ENCODE measurements at regions not wholly inside any gene's neighbourhood (a gene's known extent, or its start where the extent isn't known, plus 50 kb on each side); places are given as distances from the start of the nearest gene placed in this dataset.

DNA sequence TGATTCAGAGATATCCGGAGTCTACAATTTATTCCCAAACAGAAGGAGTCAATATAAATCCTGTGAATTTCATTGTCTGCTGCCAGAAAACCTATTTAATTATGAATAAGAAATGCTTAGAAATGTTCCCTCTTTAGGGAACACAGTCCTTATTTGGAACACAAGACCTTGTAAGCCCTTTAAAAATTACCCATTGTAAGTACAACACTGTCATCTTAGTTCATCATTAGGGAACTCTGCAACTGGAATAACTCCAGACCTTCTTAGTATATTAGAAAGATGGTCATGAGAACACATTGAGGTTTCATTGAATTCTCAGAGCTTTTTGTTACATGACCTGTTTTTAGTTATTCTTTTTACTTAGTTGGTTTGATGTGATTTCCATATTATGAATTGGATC lies 548.5 kb upstream of the KLF12 start:
- Mint-ChIP-seq H3K9me3 (no peaks in the 10 kb centered on the region), H3K36me3 (ENCODE audit: low read depth) (no peaks in the 10 kb centered on the region), H3K27ac (no peak overlapping the region), H3K27me3 (no peaks in the 10 kb centered on the region), H3K4me3 (no peak overlapping the region), H3K4me1 (no peaks in the 10 kb centered on the region)
- intact Hi-C loops (cut with micrococcal nuclease) = no loop called here
- no peak for DNase-seq

- H3K36me3 Mint-ChIP-seq (ENCODE audit: low read depth) = no peaks in the 10 kb centered on the region
- DNase-seq = no peak
- no peak overlapping the region for H3K27ac Mint-ChIP-seq
- H3K4me3 Mint-ChIP-seq = no peak overlapping the region
- no peaks in the 10 kb centered on the region for H3K9me3 Mint-ChIP-seq
- no peaks in the 10 kb centered on the region for H3K4me1 Mint-ChIP-seq
- intact Hi-C loops (cut with micrococcal nuclease) = no loop called here
- peaks cover 2% of the 10 kb centered on the region for H3K27me3 Mint-ChIP-seq
These were observed 547.7 kb upstream of the KLF12 start for GRCh38 chr13:74681891-74682290.

- Mint-ChIP-seq H3K4me3 (no peak overlapping the region), H3K27ac (no peak overlapping the region), H3K4me1 (no peaks in the 10 kb centered on the region), H3K36me3 (ENCODE audit: low read depth) (no peaks in the 10 kb centered on the region), H3K9me3 (no peaks in the 10 kb centered on the region), H3K27me3 (peaks cover 2% of the 10 kb centered on the region)
- no peak for DNase-seq
- intact Hi-C loops (cut with micrococcal nuclease) = no loop called here
These were observed 544.2 kb upstream of the KLF12 start for GRCh38 chr13:74678308-74678965.

GRCh38 chr13:74675972-74676371 lies 541.8 kb upstream of the KLF12 start:
- no peaks in the 10 kb centered on the region for H3K36me3 Mint-ChIP-seq (ENCODE audit: low read depth)
- no peak overlapping the region for H3K4me3 Mint-ChIP-seq
- H3K4me1 Mint-ChIP-seq = no peaks in the 10 kb centered on the region
- peaks cover 2% of the 10 kb centered on the region for H3K27me3 Mint-ChIP-seq
- DNase-seq = no peak
- intact Hi-C loops (cut with micrococcal nuclease) = no loop called here
- H3K27ac Mint-ChIP-seq = no peak overlapping the region
- no peaks in the 10 kb centered on the region for H3K9me3 Mint-ChIP-seq

- intact Hi-C loops (cut with micrococcal nuclease) = no loop called here
- no peaks in the 10 kb centered on the region for H3K4me1 Mint-ChIP-seq
- no peaks in the 10 kb centered on the region for H3K9me3 Mint-ChIP-seq
- no peak overlapping the region for H3K4me3 Mint-ChIP-seq
- no peak overlapping the region for H3K27ac Mint-ChIP-seq
- H3K36me3 Mint-ChIP-seq (ENCODE audit: low read depth) = no peaks in the 10 kb centered on the region
- DNase-seq = no peak
- H3K27me3 Mint-ChIP-seq = peaks cover 2% of the 10 kb centered on the region
These were observed 541.0 kb upstream of the KLF12 start for GRCh38 chr13:74675182-74675581.

- Mint-ChIP-seq H3K4me1 (no peaks in the 10 kb centered on the region), H3K27me3 (peaks cover 2% of the 10 kb centered on the region), H3K4me3 (no peak overlapping the region), H3K36me3 (ENCODE audit: low read depth) (no peaks in the 10 kb centered on the region), H3K9me3 (no peaks in the 10 kb centered on the region), H3K27ac (no peak overlapping the region)
- intact Hi-C loops (cut with micrococcal nuclease) = no loop called here
- DNase-seq = no peak
These were observed 540.5 kb upstream of the KLF12 start for GRCh38 chr13:74674720-74675119.

DNA sequence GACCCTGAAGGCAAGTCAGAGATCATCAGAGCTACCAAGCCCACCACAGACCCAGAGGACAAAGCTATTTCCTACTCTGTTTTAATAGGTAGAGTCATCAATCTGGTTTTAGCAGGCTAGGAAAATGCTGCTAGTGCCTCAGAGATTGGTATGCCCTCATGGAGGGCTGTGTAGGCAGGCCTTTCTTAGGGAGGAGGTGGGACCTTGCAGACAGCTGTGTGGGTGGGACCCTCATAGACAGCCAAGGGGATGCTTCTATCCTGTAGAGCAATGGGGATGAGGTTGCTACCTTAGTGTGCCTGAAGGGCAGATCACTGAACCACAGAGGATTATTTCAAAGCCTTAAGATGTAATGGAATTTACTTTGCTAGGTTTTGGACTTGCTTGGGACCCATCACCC lies 534.9 kb upstream of the KLF12 start:
- Mint-ChIP-seq H3K9me3 (no peaks in the 10 kb centered on the region), H3K27me3 (no peaks in the 10 kb centered on the region), H3K4me3 (no peak overlapping the region), H3K36me3 (ENCODE audit: low read depth) (no peaks in the 10 kb centered on the region), H3K27ac (no peak overlapping the region), H3K4me1 (no peaks in the 10 kb centered on the region)
- DNase-seq = no peak
- intact Hi-C loops (cut with micrococcal nuclease) = no loop called here

GRCh38 chr13:74667656-74668203 lies 533.5 kb upstream of the KLF12 start:
- H3K4me3 Mint-ChIP-seq = no peak overlapping the region
- no peaks in the 10 kb centered on the region for H3K9me3 Mint-ChIP-seq
- no peak for DNase-seq
- H3K27ac Mint-ChIP-seq = no peak overlapping the region
- no peaks in the 10 kb centered on the region for H3K27me3 Mint-ChIP-seq
- H3K4me1 Mint-ChIP-seq = no peaks in the 10 kb centered on the region
- H3K36me3 Mint-ChIP-seq (ENCODE audit: low read depth) = no peaks in the 10 kb centered on the region
- intact Hi-C loops (cut with micrococcal nuclease) = no loop called here

- intact Hi-C loops (cut with micrococcal nuclease) = no loop called here
- no peaks in the 10 kb centered on the region for H3K9me3 Mint-ChIP-seq
- DNase-seq = no peak
- no peak overlapping the region for H3K27ac Mint-ChIP-seq
- H3K4me1 Mint-ChIP-seq = no peaks in the 10 kb centered on the region
- no peak overlapping the region for H3K4me3 Mint-ChIP-seq
- no peaks in the 10 kb centered on the region for H3K36me3 Mint-ChIP-seq (ENCODE audit: low read depth)
- H3K27me3 Mint-ChIP-seq = no peaks in the 10 kb centered on the region
These were observed 528.7 kb upstream of the KLF12 start for GRCh38 chr13:74662905-74663304.

DNA sequence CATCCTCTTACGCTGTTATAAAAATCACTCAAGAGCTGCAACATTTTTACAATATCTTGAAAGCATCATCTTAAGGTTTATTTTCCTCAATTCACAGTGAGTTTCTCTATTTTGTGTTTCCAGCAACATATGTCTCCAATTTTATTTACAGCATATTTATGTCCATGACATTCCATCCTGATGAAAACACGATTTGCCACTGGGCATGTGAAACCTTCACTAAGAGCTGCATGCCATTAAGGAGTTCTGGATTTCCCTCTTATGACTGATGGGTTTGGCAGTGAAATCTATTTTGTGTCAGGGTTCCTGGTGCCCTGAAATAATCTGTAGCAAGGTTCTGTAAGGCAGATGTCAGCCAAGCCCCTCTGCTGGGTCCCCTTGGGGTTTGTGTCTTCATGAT lies 527.6 kb upstream of the KLF12 start:
- no peak overlapping the region for H3K4me3 Mint-ChIP-seq
- no peak overlapping the region for H3K27ac Mint-ChIP-seq
- H3K27me3 Mint-ChIP-seq = no peaks in the 10 kb centered on the region
- H3K4me1 Mint-ChIP-seq = no peaks in the 10 kb centered on the region
- no peak for DNase-seq
- intact Hi-C loops (cut with micrococcal nuclease) = no loop called here
- no peaks in the 10 kb centered on the region for H3K9me3 Mint-ChIP-seq
- no peaks in the 10 kb centered on the region for H3K36me3 Mint-ChIP-seq (ENCODE audit: low read depth)

DNA sequence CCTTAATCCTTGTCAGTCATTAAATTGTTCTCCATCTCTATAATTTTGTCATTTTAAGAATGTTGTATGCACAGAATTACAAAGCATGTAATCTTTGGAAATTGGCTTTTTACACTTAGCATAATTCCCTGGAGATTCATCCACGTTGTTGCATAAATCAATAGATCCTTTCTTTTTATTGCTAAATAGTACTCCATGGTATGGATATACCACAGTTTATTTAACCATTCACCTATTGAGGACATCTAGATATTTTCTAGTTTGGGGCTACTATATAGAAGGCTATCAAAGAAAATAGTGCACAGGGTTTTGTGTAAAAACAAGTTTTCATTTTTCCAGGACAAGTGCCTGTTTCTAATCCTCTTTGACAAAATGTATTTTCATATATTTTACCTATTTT lies 523.6 kb upstream of the KLF12 start:
- Mint-ChIP-seq H3K36me3 (ENCODE audit: low read depth) (no peaks in the 10 kb centered on the region), H3K4me1 (no peaks in the 10 kb centered on the region), H3K4me3 (no peak overlapping the region), H3K27ac (no peak overlapping the region), H3K9me3 (peaks cover 3% of the 10 kb centered on the region), H3K27me3 (peaks cover 2% of the 10 kb centered on the region)
- no peak for DNase-seq
- intact Hi-C loops (cut with micrococcal nuclease) = no loop called here

- intact Hi-C loops (cut with micrococcal nuclease) = no loop called here
- no peak overlapping the region for H3K4me3 Mint-ChIP-seq
- H3K27ac Mint-ChIP-seq = no peak overlapping the region
- H3K27me3 Mint-ChIP-seq = peaks cover 2% of the 10 kb centered on the region
- H3K4me1 Mint-ChIP-seq = no peaks in the 10 kb centered on the region
- H3K9me3 Mint-ChIP-seq = peaks cover 2% of the 10 kb centered on the region
- DNase-seq = no peak
- H3K36me3 Mint-ChIP-seq (ENCODE audit: low read depth) = no peaks in the 10 kb centered on the region
These were observed 516.9 kb upstream of the KLF12 start for GRCh38 chr13:74651121-74651520.

DNA sequence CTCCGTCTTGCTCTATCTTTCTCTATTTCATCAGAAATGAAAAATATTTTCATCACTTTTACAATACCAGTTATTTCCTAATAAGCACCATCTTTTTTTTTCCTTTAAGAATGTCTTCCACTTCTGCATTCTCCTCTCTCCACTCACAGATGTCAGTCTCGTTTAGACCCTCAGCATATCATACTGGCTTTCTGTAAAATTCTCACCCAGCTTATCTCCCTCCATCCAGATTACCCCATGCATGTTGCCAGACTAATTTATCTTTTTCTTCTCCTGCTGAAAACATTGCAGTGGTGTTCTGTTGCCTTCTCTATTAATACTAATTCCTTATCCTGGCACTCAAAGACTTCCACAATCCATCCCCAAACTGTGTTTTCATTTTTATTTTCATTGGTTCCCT lies 513.8 kb upstream of the KLF12 start:
- Mint-ChIP-seq H3K27me3 (no peaks in the 10 kb centered on the region), H3K9me3 (no peaks in the 10 kb centered on the region), H3K4me3 (no peak overlapping the region), H3K4me1 (no peaks in the 10 kb centered on the region), H3K27ac (no peak overlapping the region), H3K36me3 (ENCODE audit: low read depth) (no peaks in the 10 kb centered on the region)
- no peak for DNase-seq
- intact Hi-C loops (cut with micrococcal nuclease) = no loop called here

- Mint-ChIP-seq H3K36me3 (ENCODE audit: low read depth) (no peaks in the 10 kb centered on the region), H3K27me3 (no peaks in the 10 kb centered on the region), H3K27ac (no peak overlapping the region), H3K4me3 (no peak overlapping the region), H3K9me3 (no peaks in the 10 kb centered on the region), H3K4me1 (no peaks in the 10 kb centered on the region)
- intact Hi-C loops (cut with micrococcal nuclease) = no loop called here
- no peak for DNase-seq
These were observed 513.0 kb upstream of the KLF12 start for GRCh38 chr13:74647211-74647610.

- no peaks in the 10 kb centered on the region for H3K4me1 Mint-ChIP-seq
- intact Hi-C loops (cut with micrococcal nuclease) = no loop called here
- H3K27ac Mint-ChIP-seq = no peak overlapping the region
- H3K4me3 Mint-ChIP-seq = no peak overlapping the region
- H3K36me3 Mint-ChIP-seq (ENCODE audit: low read depth) = no peaks in the 10 kb centered on the region
- H3K9me3 Mint-ChIP-seq = no peaks in the 10 kb centered on the region
- H3K27me3 Mint-ChIP-seq = no peaks in the 10 kb centered on the region
- no peak for DNase-seq
These were observed 511.9 kb upstream of the KLF12 start for GRCh38 chr13:74646091-74646490.

Measured in activated CD4-positive, alpha-beta T cell treated with anti-CD3 and anti-CD28 coated beads, Interleukin-2, amount 10 ng/mL, durations not matched to agents 24 days and 14 days (primary cell).